Neural progenitor cell (in vitro differentiated cells): ENCODE measurements at regions not wholly inside any gene's neighbourhood (a gene's known extent, or its start where the extent isn't known, plus 50 kb on each side); places are given as distances from the start of the nearest gene placed in this dataset.
"Not testable (repeated sequence)": the region's sequence is repeated elsewhere in the genome, so short reads cannot be mapped to it uniquely, and the experiment has no call there.

Source experiments
- DNase-seq: peaks from one replicate; pipeline ENCODE4 v3.0.0-alpha.2; 2016; ENCODE audit warnings: low spot score
- H2AFZ ChIP-seq: fragments of 200-600 bp; sonication (generic); replicated peaks from 2 replicates; pipeline ENCODE4 v1.6.1; 2016; ENCODE audit warnings: antibody characterized with exemption
- H3F3A ChIP-seq: fragments of 200-600 bp; sonication (generic); 2 replicates; pipeline ENCODE4 v1.6.1; 2016; ENCODE audit warnings: antibody characterized with exemption, low read depth
- H3K27ac ChIP-seq: fragments of 200-600 bp; sonication (generic); 2 replicates; pipeline ENCODE4 v1.5.1; 2016; ENCODE audit warnings: mild to moderate bottlenecking
- H3K27me3 ChIP-seq: fragments of 200-600 bp; sonication (generic); 2 replicates; pipeline ENCODE4 v1.6.1; 2016; ENCODE audit warnings: mild to moderate bottlenecking, moderate library complexity
- H3K36me3 ChIP-seq: fragments of 200-600 bp; sonication (generic); 2 replicates; pipeline ENCODE4 v1.5.1; 2016
- H3K4me1 ChIP-seq: fragments of 200-600 bp; sonication (generic); 2 replicates; pipeline ENCODE4 v1.6.1; 2016; ENCODE audit warnings: mixed run types
- H3K4me2 ChIP-seq: fragments of 200-600 bp; sonication (generic); 2 replicates; pipeline ENCODE4 v1.6.1; 2016
- H3K4me3 ChIP-seq: fragments of 200-600 bp; sonication (generic); 2 replicates; pipeline ENCODE4 v1.5.1; 2016
- H3K79me2 ChIP-seq: fragments of 200-600 bp; sonication (generic); 2 replicates; pipeline ENCODE4 v1.6.1; 2016; ENCODE audit warnings: low read depth
- H3K9ac ChIP-seq: fragments of 200-600 bp; sonication (generic); 2 replicates; pipeline ENCODE4 v1.6.1; 2016
- H3K9me3 ChIP-seq: fragments of 200-600 bp; sonication (generic); 2 replicates; pipeline ENCODE4 v1.5.1; 2016; ENCODE audit warnings: low read depth
- H4K20me1 ChIP-seq: fragments of 200-600 bp; sonication (generic); 2 replicates; pipeline ENCODE4 v1.6.1; 2016; ENCODE audit warnings: low read depth
- H3K27ac Mint-ChIP-seq: 3 replicates; pipeline ENCODE4 v1.8.0; 2021; ENCODE audit warnings: mixed read lengths
- H3K27me3 Mint-ChIP-seq: 2 replicates; pipeline ENCODE4 v1.8.0; 2022; ENCODE audit warnings: low read depth, mild to moderate bottlenecking, inconsistent platforms, moderate library complexity, mixed read lengths; ENCODE audit not compliant: insufficient read depth
- H3K36me3 Mint-ChIP-seq: 3 replicates; pipeline ENCODE4 v1.8.0; 2021; ENCODE audit warnings: mixed read lengths
- H3K4me1 Mint-ChIP-seq: 3 replicates; pipeline ENCODE4 v1.8.0; 2021; ENCODE audit warnings: mixed read lengths
- H3K4me3 Mint-ChIP-seq: 3 replicates; pipeline ENCODE4 v1.8.0; 2021; ENCODE audit warnings: mild to moderate bottlenecking, moderate library complexity, mixed read lengths
- H3K9me3 Mint-ChIP-seq: 3 replicates; pipeline ENCODE4 v1.8.0; 2020; ENCODE audit warnings: mixed read lengths
- EZH2 ChIP-seq: fragments of 200-600 bp; sonication (generic); IDR thresholded peaks from 2 replicates; pipeline ENCODE4 v1.6.1; 2017; ENCODE audit warnings: antibody characterized with exemption, mild to moderate bottlenecking, moderate library complexity
- EZH2phosphoT487 ChIP-seq: fragments of 200-600 bp; sonication (generic); IDR thresholded peaks from 2 replicates; pipeline ENCODE4 v1.6.1; 2017; ENCODE audit warnings: antibody characterized with exemption
- TF ChIP-seq, protein P1 (sequence below): fragments of 200-600 bp; sonication (generic); IDR thresholded peaks from 2 replicates; pipeline ENCODE4 v1.5.1; 2017; ENCODE audit warnings: antibody characterized with exemption, mild to moderate bottlenecking

DNA sequence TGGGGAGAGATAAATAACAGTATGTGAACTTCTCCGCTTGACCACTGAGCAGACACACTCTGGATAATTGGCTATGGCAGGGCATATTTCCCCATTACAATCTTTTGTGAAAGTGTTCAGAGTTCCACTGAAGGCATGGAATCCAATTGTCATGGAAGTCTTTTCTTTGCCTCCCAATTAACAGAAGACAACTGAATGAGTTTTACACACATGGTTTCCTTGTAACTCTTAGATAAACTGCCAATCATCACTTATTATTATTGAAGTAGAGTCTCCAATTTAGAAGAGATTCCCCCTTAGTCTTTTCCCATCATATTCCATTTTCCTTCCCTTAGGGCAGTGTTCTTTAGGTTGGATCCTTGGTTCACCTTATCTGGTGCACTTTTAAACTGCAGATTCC lies 308.3 kb downstream of the NR2F2 start:
- no peak overlapping the region for H3K4me3 Mint-ChIP-seq
- Histone ChIP-seq H3F3A (peaks cover 3% of the 10 kb centered on the region), H3K79me2 (no peaks in the 10 kb centered on the region), H4K20me1 (no peaks in the 10 kb centered on the region), H3K27me3 (no peaks in the 10 kb centered on the region), H3K4me2 (no peak overlapping the region), H3K36me3 (no peaks in the 10 kb centered on the region), H3K4me3 (no peak overlapping the region), H3K9ac (no peak overlapping the region), H2AFZ (no peak overlapping the region), H3K27ac (no peak overlapping the region), H3K4me1 (no peaks in the 10 kb centered on the region), H3K9me3 (no peaks in the 10 kb centered on the region)
- peaks cover 12% of the 10 kb centered on the region for H3K27me3 Mint-ChIP-seq
- H3K9me3 Mint-ChIP-seq: peaks cover 3% of the 10 kb centered on the region
- no peak for DNase-seq
- no peak overlapping the region for H3K27ac Mint-ChIP-seq
- TF ChIP-seq EZH2phosphoT487 (no peak), EZH2 (no peak)
- TF ChIP-seq, protein P1, sequence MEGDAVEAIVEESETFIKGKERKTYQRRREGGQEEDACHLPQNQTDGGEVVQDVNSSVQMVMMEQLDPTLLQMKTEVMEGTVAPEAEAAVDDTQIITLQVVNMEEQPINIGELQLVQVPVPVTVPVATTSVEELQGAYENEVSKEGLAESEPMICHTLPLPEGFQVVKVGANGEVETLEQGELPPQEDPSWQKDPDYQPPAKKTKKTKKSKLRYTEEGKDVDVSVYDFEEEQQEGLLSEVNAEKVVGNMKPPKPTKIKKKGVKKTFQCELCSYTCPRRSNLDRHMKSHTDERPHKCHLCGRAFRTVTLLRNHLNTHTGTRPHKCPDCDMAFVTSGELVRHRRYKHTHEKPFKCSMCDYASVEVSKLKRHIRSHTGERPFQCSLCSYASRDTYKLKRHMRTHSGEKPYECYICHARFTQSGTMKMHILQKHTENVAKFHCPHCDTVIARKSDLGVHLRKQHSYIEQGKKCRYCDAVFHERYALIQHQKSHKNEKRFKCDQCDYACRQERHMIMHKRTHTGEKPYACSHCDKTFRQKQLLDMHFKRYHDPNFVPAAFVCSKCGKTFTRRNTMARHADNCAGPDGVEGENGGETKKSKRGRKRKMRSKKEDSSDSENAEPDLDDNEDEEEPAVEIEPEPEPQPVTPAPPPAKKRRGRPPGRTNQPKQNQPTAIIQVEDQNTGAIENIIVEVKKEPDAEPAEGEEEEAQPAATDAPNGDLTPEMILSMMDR: no peak
- peaks cover 14% of the 10 kb centered on the region for H3K4me1 Mint-ChIP-seq
- no peaks in the 10 kb centered on the region for H3K36me3 Mint-ChIP-seq

DNA sequence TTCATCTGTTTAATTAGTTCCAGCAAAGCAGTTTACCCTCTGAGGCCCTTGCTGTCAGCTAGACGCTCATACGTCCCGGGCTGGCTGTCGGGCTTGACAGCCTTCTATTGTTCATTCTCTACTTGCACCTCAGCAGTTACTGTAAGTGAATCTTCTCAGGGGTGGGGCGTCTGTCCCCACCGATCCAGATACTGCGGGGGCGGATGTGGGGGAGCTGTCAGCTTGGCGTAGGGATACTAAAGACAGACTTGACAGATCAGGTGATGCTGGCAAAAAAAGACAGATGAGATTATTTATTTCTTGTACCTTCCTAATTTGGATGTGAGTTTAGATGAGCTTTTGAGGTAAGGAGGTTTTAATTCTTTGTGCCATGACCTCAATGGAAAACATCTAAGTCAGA lies 315.3 kb downstream of the NR2F2 start:
- H3K27ac Mint-ChIP-seq: no peak overlapping the region
- no peaks in the 10 kb centered on the region for H3K27me3 ChIP-seq
- no peak overlapping the region for H3K9ac ChIP-seq
- no peaks in the 10 kb centered on the region for H3K36me3 Mint-ChIP-seq
- H3K4me2 ChIP-seq: no peak overlapping the region
- DNase-seq: no peak
- peaks cover 4% of the 10 kb centered on the region for H3K27me3 Mint-ChIP-seq
- no peak for TF ChIP-seq EZH2phosphoT487
- TF ChIP-seq, protein P1: no peak
- no peaks in the 10 kb centered on the region for H3K4me1 Mint-ChIP-seq
- no peaks in the 10 kb centered on the region for H4K20me1 ChIP-seq
- peaks cover 3% of the 10 kb centered on the region for H3K9me3 Mint-ChIP-seq
- no peak overlapping the region for H3K4me3 Mint-ChIP-seq
- H3K9me3 ChIP-seq: no peaks in the 10 kb centered on the region
- H3F3A ChIP-seq: no peaks in the 10 kb centered on the region
- no peaks in the 10 kb centered on the region for H3K4me1 ChIP-seq
- H3K79me2 ChIP-seq: no peaks in the 10 kb centered on the region
- H2AFZ ChIP-seq: no peak overlapping the region
- no peaks in the 10 kb centered on the region for H3K36me3 ChIP-seq
- no peak overlapping the region for H3K27ac ChIP-seq
- no peak overlapping the region for H3K4me3 ChIP-seq

DNA sequence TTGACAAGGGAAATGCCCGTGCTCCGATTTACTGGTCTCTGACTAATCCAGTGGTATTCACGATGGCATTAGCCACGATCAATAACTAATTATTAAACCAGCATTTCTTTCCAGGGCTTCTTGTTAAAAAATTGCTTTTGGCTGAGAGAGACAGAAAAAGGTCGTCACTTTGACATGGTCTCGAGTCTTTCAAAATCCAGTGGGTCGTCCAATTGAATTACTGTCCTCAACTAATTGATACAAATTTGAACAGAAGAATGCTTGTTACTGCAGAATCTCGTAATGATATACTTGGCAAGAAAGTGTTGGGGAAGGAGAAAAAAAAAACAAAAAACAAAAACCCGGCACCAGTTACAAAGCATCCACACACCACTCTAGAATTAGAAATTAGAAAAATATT lies 318.4 kb downstream of the NR2F2 start:
- Histone ChIP-seq H3K9ac (no peak overlapping the region), H4K20me1 (no peaks in the 10 kb centered on the region), H3K4me2 (no peak overlapping the region), H3K27me3 (no peaks in the 10 kb centered on the region), H3K9me3 (no peaks in the 10 kb centered on the region), H3K36me3 (no peaks in the 10 kb centered on the region), H3F3A (no peaks in the 10 kb centered on the region), H3K27ac (no peak overlapping the region), H3K4me3 (no peak overlapping the region), H3K4me1 (no peaks in the 10 kb centered on the region), H2AFZ (no peak overlapping the region), H3K79me2 (no peaks in the 10 kb centered on the region)
- no peak overlapping the region for H3K27ac Mint-ChIP-seq
- TF ChIP-seq EZH2phosphoT487 (no peak), EZH2 (no peak)
- TF ChIP-seq, protein P1: no peak
- no peak for DNase-seq
- H3K4me1 Mint-ChIP-seq: no peaks in the 10 kb centered on the region
- peaks cover 11% of the 10 kb centered on the region for H3K27me3 Mint-ChIP-seq
- no peaks in the 10 kb centered on the region for H3K36me3 Mint-ChIP-seq
- H3K4me3 Mint-ChIP-seq: no peak overlapping the region
- H3K9me3 Mint-ChIP-seq: no peaks in the 10 kb centered on the region

DNA sequence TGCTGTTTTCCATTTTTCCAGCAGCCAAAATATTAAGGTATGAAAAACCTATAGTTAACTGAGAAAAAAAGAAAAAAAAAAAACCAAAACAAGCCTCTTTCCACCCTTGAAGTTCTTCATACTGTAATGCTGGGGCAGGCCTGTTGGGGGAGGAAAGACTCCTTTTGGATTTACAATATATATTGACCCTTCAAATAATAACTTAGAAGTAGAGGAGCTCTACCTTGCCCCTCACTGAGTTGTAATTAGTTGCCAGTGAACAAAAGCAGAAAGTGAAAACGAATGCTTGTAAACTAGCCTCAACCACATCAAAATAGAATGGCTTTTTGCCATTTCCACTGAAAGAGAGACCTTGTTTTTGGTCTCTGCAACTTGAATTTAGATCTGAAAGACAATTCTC lies 326.6 kb downstream of the NR2F2 start:
- no peaks in the 10 kb centered on the region for H3K4me1 Mint-ChIP-seq
- DNase-seq: no peak
- no peaks in the 10 kb centered on the region for H3K27me3 ChIP-seq

DNA sequence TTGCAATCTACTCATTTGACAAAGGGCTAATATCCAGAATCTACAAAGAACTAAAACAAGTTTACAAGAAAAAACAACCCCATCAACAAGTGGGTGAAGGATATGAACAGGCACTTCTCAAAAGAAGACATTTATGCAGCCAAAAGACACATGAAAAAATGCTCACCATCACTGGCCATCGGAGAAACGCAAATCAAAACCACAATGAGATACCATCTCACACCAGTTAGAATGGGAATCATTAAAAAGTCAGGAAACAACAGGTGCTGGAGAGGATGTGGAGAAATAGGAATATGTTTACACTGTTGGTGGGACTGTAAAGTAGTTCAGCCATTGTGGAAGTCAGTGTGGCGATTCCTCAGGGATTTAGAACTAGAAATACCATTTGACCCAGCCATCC lies 336.5 kb downstream of the NR2F2 start:
- not testable (repeated sequence) for H3K4me1 ChIP-seq, H3K27ac Mint-ChIP-seq, H3K36me3 ChIP-seq, H3K4me3 ChIP-seq, H3K27ac ChIP-seq, H4K20me1 ChIP-seq, H3K4me1 Mint-ChIP-seq, DNase-seq, H3K4me3 Mint-ChIP-seq, H3K27me3 ChIP-seq, H2AFZ ChIP-seq, H3F3A ChIP-seq, H3K27me3 Mint-ChIP-seq, H3K79me2 ChIP-seq, H3K4me2 ChIP-seq, H3K9ac ChIP-seq, H3K9me3 ChIP-seq, H3K9me3 Mint-ChIP-seq, H3K36me3 Mint-ChIP-seq

More for the DNA sequence above, 326.6 kb downstream of the NR2F2 start:
- H3K4me2 ChIP-seq: no peak overlapping the region
- H3K9ac ChIP-seq: no peak overlapping the region
- no peaks in the 10 kb centered on the region for H3K36me3 ChIP-seq
- H3K27ac ChIP-seq: no peak overlapping the region
- H4K20me1 ChIP-seq: no peaks in the 10 kb centered on the region
- TF ChIP-seq, protein P1: peak; percentile 22
- no peak for TF ChIP-seq EZH2
- TF ChIP-seq EZH2phosphoT487: no peak
- H3K36me3 Mint-ChIP-seq: no peaks in the 10 kb centered on the region
- no peaks in the 10 kb centered on the region for H3K4me1 ChIP-seq
- no peak overlapping the region for H3K4me3 Mint-ChIP-seq
- H3K4me3 ChIP-seq: no peak overlapping the region
- no peak overlapping the region for H2AFZ ChIP-seq
- H3K27me3 Mint-ChIP-seq: peaks cover 13% of the 10 kb centered on the region
- H3K9me3 ChIP-seq: no peaks in the 10 kb centered on the region
- H3F3A ChIP-seq: no peaks in the 10 kb centered on the region
- H3K9me3 Mint-ChIP-seq: no peaks in the 10 kb centered on the region
- no peaks in the 10 kb centered on the region for H3K79me2 ChIP-seq
- H3K27ac Mint-ChIP-seq: no peak overlapping the region
